ENCODE measurements at regions not wholly inside any gene's neighbourhood (a gene's known extent, or its start where the extent isn't known, plus 50 kb on each side); places are given as distances from the start of the nearest gene placed in this dataset.
"Not testable (repeated sequence)": the region's sequence is repeated elsewhere in the genome, so short reads cannot be mapped to it uniquely, and the experiment has no call there.

- DNase-seq: no peak
Measured at GRCh38 chr3:177463863-177464262, 266.6 kb upstream of the TBL1XR1 start.

GRCh38 chr3:177464392-177465256 lies 267.3 kb upstream of the TBL1XR1 start:
- DNase-seq: no peak

- DNase-seq: no peak
Measured at GRCh38 chr3:177465257-177465642, 268.0 kb upstream of the TBL1XR1 start.

GRCh38 chr3:177466074-177466473 lies 268.8 kb upstream of the TBL1XR1 start:
- no peak for DNase-seq

GRCh38 chr3:177466622-177467021 lies 269.3 kb upstream of the TBL1XR1 start:
- not testable (repeated sequence) for DNase-seq

GRCh38 chr3:177467247-177467985 lies 270.1 kb upstream of the TBL1XR1 start:
- no peak for DNase-seq

GRCh38 chr3:177468331-177468730 lies 271.0 kb upstream of the TBL1XR1 start:
- no peak for DNase-seq

- DNase-seq: no peak
Measured at GRCh38 chr3:177468816-177469215, 271.5 kb upstream of the TBL1XR1 start.

GRCh38 chr3:177469216-177469615 lies 271.9 kb upstream of the TBL1XR1 start:
- no peak for DNase-seq

GRCh38 chr3:177470197-177470941 lies 273.1 kb upstream of the TBL1XR1 start:
- DNase-seq: no peak

GRCh38 chr3:177471733-177472480 lies 274.6 kb upstream of the TBL1XR1 start:
- no peak for DNase-seq

- no peak for DNase-seq
Measured at GRCh38 chr3:177473184-177473583, 275.9 kb upstream of the TBL1XR1 start.

GRCh38 chr3:177473903-177474302 lies 276.6 kb upstream of the TBL1XR1 start:
- no peak for DNase-seq

- DNase-seq: no peak
Measured at GRCh38 chr3:177474652-177475355, 277.5 kb upstream of the TBL1XR1 start.

- DNase-seq: no peak
Measured at GRCh38 chr3:177475356-177475665, 278.0 kb upstream of the TBL1XR1 start.

- no peak for DNase-seq
Measured at GRCh38 chr3:177476495-177476894, 279.2 kb upstream of the TBL1XR1 start.

GRCh38 chr3:177476921-177477435 lies 279.7 kb upstream of the TBL1XR1 start:
- DNase-seq: no peak

GRCh38 chr3:177478170-177478867 lies 281.0 kb upstream of the TBL1XR1 start:
- no peak for DNase-seq

- DNase-seq: no peak
Measured at GRCh38 chr3:177479630-177480029, 282.3 kb upstream of the TBL1XR1 start.

GRCh38 chr3:177481329-177481728 lies 284.0 kb upstream of the TBL1XR1 start:
- no peak for DNase-seq

GRCh38 chr3:177482048-177482691 lies 284.9 kb upstream of the TBL1XR1 start:
- DNase-seq: no peak
